SK-N-SH (cell line): ENCODE measurements at regions not wholly inside any gene's neighbourhood (a gene's known extent, or its start where the extent isn't known, plus 50 kb on each side); places are given as distances from the start of the nearest gene placed in this dataset.

ENCODE experiments used
- CTCF ChIA-PET: fragments of 300-600, 350-600 bp; formaldehyde crosslinking; extraction: SDS; loops from one replicate; lab custom pipeline; 2021; lab: Yijun Ruan, JAX
- POLR2A ChIA-PET: fragments of 350-600 bp; sonication (Branson Sonifier 250); formaldehyde crosslinking; extraction: SDS; loops from one replicate; lab custom pipeline; 2020; ENCODE audit warnings: antibody characterized with exemption, inconsistent platforms; lab: Yijun Ruan, JAX
- DNase-seq: peaks from one replicate; pipeline ENCODE4 v3.0.0; 2012
- H2AFZ ChIP-seq: fragments of 200-600 bp; sonication (generic); 2 replicates; pipeline ENCODE4 v1.8.1; 2016; ENCODE audit warnings: antibody characterized with exemption, mild to moderate bottlenecking, low read depth
- H3F3A ChIP-seq: fragments of 200-600 bp; sonication (generic); replicated peaks from 2 replicates; pipeline ENCODE3; 2016; ENCODE audit warnings: antibody characterized with exemption, mild to moderate bottlenecking; ENCODE audit not compliant: insufficient read depth
- H3K27ac ChIP-seq, 2 experiments: fragments of 200-500 bp in 1 of 2; fragments of 200-600 bp in 1 of 2; sonication (Bioruptor generic) in 1 of 2; sonication (generic), shearing (Covaris generic) in 1 of 2; 2 replicates each; pipeline versions ENCODE4 v1.5.1 to v1.6.1; 2014 to 2016; ENCODE audit warnings: low read depth in 2 of 2, inconsistent platforms in 1 of 2, low read length in 1 of 2, mild to moderate bottlenecking in 1 of 2, mixed read lengths in 1 of 2
- H3K27me3 ChIP-seq: fragments of 200-600 bp; sonication (generic), shearing (Covaris generic); 2 replicates; pipeline ENCODE4 v1.6.1; 2016; ENCODE audit warnings: mixed run types; ENCODE audit not compliant: insufficient read depth
- H3K36me3 ChIP-seq, 2 experiments: fragments of 200-500 bp in 1 of 2; fragments of 200-600 bp in 1 of 2; sonication (Bioruptor generic) in 1 of 2; sonication (generic) in 1 of 2; replicated peaks in 1 of 2; 2 replicates each; pipeline versions ENCODE3 to v1.5.1; 2014 to 2016; ENCODE audit warnings: low read length in 1 of 2, mild to moderate bottlenecking in 1 of 2; ENCODE audit not compliant: insufficient read depth in 2 of 2, control insufficient read depth in 1 of 2
- H3K4me1 ChIP-seq, 2 experiments: fragments of 200-500 bp in 1 of 2; fragments of 200-600 bp in 1 of 2; sonication (Bioruptor generic) in 1 of 2; sonication (generic), shearing (Covaris generic) in 1 of 2; 2 replicates each; pipeline versions ENCODE4 v1.5.1 to v1.6.1; 2014 to 2016; ENCODE audit warnings: low read depth in 1 of 2, low read length in 1 of 2, mixed run types in 1 of 2; ENCODE audit not compliant: insufficient read depth in 2 of 2, control insufficient read depth in 1 of 2
- H3K4me2 ChIP-seq: fragments of 200-600 bp; sonication (generic), shearing (Covaris generic); 2 replicates; pipeline ENCODE4 v1.6.1; 2017; ENCODE audit warnings: mixed run types
- H3K4me3 ChIP-seq, 2 experiments: fragments of 200-500 bp in 1 of 2; fragments of 200-600 bp in 1 of 2; sonication (Bioruptor generic) in 1 of 2; sonication (generic), shearing (Covaris generic) in 1 of 2; 2 replicates each; pipeline versions ENCODE4 v1.5.1 to v1.8.1; 2014 to 2016; ENCODE audit warnings: low read depth in 2 of 2, inconsistent platforms in 1 of 2, low read length in 1 of 2, mild to moderate bottlenecking in 1 of 2, mixed read lengths in 1 of 2, moderate library complexity in 1 of 2
- H3K79me2 ChIP-seq: fragments of 200-600 bp; sonication (generic); 2 replicates; pipeline ENCODE4 v1.8.1; 2017; ENCODE audit warnings: mild to moderate bottlenecking; ENCODE audit not compliant: insufficient read depth
- H3K9ac ChIP-seq: fragments of 200-600 bp; sonication (generic); 2 replicates; pipeline ENCODE4 v1.6.1; 2017; ENCODE audit warnings: mixed run types
- H3K9me2 ChIP-seq: fragments of 200-600 bp; sonication (generic); 2 replicates; pipeline ENCODE4 v1.6.1; 2017; ENCODE audit warnings: mixed run types
- H3K9me3 ChIP-seq: fragments of 200-600 bp; sonication (generic); 2 replicates; pipeline ENCODE4 v1.6.1; 2017; ENCODE audit warnings: mixed run types, mild to moderate bottlenecking, moderate library complexity
- H4K20me1 ChIP-seq: fragments of 200-600 bp; sonication (generic); 2 replicates; pipeline ENCODE4 v1.6.1; 2017; ENCODE audit warnings: mild to moderate bottlenecking, mixed run types; ENCODE audit not compliant: insufficient read depth
- ELF1 ChIP-seq: IDR thresholded peaks from 2 replicates; pipeline ENCODE4 v1.4.0; 2012
- EP300 ChIP-seq, 2 experiments: IDR thresholded peaks; 2 replicates each; pipeline versions ENCODE4 v1.4.0 to v1.6.1; 2012; ENCODE audit warnings: borderline replicate concordance in 1 of 2, low read depth in 1 of 2, low read length in 1 of 2
- EZH2phosphoT487 ChIP-seq: fragments of 200-600 bp; sonication (generic); IDR thresholded peaks from 2 replicates; pipeline ENCODE4 v1.6.1; 2017; ENCODE audit warnings: low read depth, mixed run types, mild to moderate bottlenecking, antibody characterized with exemption, moderate library complexity, borderline replicate concordance
- FOXJ3 ChIP-seq: sonication (generic); formaldehyde crosslinking; IDR thresholded peaks from 2 replicates; pipeline ENCODE4 v1.5.1; 2020; ENCODE audit warnings: mild to moderate bottlenecking, missing genetic modification reagents
- FOXM1 ChIP-seq: IDR thresholded peaks from 2 replicates; pipeline ENCODE4 v1.4.0; 2012; ENCODE audit warnings: low read depth, mild to moderate bottlenecking
- NFIC ChIP-seq: IDR thresholded peaks from 2 replicates; pipeline ENCODE4 v1.4.0; 2012; ENCODE audit warnings: borderline replicate concordance
- NRF1 ChIP-seq: IDR thresholded peaks from 2 replicates; pipeline ENCODE4 v1.6.1; 2012; ENCODE audit warnings: low read depth, mild to moderate bottlenecking, low read length
- RCOR1 ChIP-seq: fragments of 150-350 bp; IDR thresholded peaks from 2 replicates; pipeline ENCODE4 v1.6.1; 2017; ENCODE audit warnings: antibody characterized with exemption, low read length
- TCF12 ChIP-seq: IDR thresholded peaks from 2 replicates; pipeline ENCODE4 v1.4.0; 2012
- TEAD4 ChIP-seq: IDR thresholded peaks from 2 replicates; pipeline ENCODE4 v1.4.0; 2012; ENCODE audit warnings: mild to moderate bottlenecking, borderline replicate concordance; ENCODE audit not compliant: insufficient read depth
- WGBS: methylation state at CpG from one replicate; pipeline ENCODE4 v1.1.6; 2017; ENCODE audit warnings: low lambda C conversion rate; 5-methylcytosine and 5-hydroxymethylcytosine counted together
- TF ChIP-seq, protein P1 (sequence below): IDR thresholded peaks from 2 replicates; pipeline ENCODE4 v1.4.0; 2012; ENCODE audit warnings: low read depth, borderline replicate concordance
- TF ChIP-seq, protein P2 (sequence below): IDR thresholded peaks from 2 replicates; pipeline ENCODE4; 2012
- TF ChIP-seq, protein P3 (sequence below): fragments of 200-600 bp; sonication (generic); IDR thresholded peaks from 2 replicates; pipeline ENCODE4 v1.6.1; 2017; ENCODE audit warnings: antibody characterized with exemption, mild to moderate bottlenecking, moderate library complexity
- TF ChIP-seq, protein P4 (sequence below): IDR thresholded peaks from 2 replicates; pipeline ENCODE4 v1.4.0; 2012; ENCODE audit warnings: low read depth

DNA sequence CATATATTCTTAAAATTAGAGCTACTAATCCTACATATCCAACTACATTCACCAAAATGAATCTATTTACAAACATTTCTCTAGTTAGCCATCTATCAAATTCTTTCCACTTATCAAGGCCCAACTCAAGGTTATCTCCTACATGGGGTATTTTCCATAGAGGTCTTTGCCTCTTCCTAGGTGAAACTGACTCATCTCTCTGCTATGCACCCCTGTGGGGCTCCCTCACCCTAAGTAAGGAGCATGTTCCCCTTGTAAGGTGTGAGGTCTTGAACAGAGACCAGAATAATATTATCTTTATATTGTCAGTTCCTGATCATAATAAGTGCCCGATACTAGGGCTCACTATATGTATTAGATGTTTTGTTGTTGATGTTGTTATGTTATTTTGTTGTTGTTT lies 74.6 kb upstream of the TSC22D2 start:
- H3K9ac ChIP-seq = no peak overlapping the region
- CTCF ChIA-PET = no interaction called here
- H3K27ac ChIP-seq = no peak overlapping the region
- no peaks in the 10 kb centered on the region for H3K9me2 ChIP-seq
- no peak for DNase-seq
- TF ChIP-seq NRF1 = no peak
- TF ChIP-seq EP300 (IDR thresholded peaks at IDR 0.05; ENCODE audit: borderline replicate concordance in 1 of 2, low read depth in 1 of 2, low read length in 1 of 2) = no peak
- TF ChIP-seq, protein P1, sequence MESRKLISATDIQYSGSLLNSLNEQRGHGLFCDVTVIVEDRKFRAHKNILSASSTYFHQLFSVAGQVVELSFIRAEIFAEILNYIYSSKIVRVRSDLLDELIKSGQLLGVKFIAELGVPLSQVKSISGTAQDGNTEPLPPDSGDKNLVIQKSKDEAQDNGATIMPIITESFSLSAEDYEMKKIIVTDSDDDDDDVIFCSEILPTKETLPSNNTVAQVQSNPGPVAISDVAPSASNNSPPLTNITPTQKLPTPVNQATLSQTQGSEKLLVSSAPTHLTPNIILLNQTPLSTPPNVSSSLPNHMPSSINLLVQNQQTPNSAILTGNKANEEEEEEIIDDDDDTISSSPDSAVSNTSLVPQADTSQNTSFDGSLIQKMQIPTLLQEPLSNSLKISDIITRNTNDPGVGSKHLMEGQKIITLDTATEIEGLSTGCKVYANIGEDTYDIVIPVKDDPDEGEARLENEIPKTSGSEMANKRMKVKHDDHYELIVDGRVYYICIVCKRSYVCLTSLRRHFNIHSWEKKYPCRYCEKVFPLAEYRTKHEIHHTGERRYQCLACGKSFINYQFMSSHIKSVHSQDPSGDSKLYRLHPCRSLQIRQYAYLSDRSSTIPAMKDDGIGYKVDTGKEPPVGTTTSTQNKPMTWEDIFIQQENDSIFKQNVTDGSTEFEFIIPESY = no peak
- TF ChIP-seq TCF12 = no peak
- no peak for TF ChIP-seq EZH2phosphoT487
- TF ChIP-seq, protein P2, sequence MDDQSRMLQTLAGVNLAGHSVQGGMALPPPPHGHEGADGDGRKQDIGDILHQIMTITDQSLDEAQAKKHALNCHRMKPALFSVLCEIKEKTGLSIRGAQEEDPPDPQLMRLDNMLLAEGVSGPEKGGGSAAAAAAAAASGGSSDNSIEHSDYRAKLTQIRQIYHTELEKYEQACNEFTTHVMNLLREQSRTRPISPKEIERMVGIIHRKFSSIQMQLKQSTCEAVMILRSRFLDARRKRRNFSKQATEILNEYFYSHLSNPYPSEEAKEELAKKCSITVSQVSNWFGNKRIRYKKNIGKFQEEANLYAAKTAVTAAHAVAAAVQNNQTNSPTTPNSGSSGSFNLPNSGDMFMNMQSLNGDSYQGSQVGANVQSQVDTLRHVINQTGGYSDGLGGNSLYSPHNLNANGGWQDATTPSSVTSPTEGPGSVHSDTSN = no peak
- no peak for TF ChIP-seq TEAD4
- H3K9me3 ChIP-seq = peaks cover 8% of the 10 kb centered on the region; the same call in 1 of the 2 replicates
- no peak overlapping the region for H2AFZ ChIP-seq
- H3K36me3 ChIP-seq = peaks cover 0 to 3% of the 10 kb centered on the region in 2 experiments
- WGBS = 96% methylated on average over 1 of the region's 1 CpG
- no peaks in the 10 kb centered on the region for H3K79me2 ChIP-seq
- no peaks in the 10 kb centered on the region for H4K20me1 ChIP-seq
- H3K4me2 ChIP-seq = no peak overlapping the region
- POLR2A ChIA-PET = no interaction called here
- no peaks in the 10 kb centered on the region for H3K27me3 ChIP-seq
- H3K4me1 ChIP-seq = no peaks in the 10 kb centered on the region
- no peak overlapping the region for H3K4me3 ChIP-seq
- H3F3A ChIP-seq = no peaks in the 10 kb centered on the region

DNA sequence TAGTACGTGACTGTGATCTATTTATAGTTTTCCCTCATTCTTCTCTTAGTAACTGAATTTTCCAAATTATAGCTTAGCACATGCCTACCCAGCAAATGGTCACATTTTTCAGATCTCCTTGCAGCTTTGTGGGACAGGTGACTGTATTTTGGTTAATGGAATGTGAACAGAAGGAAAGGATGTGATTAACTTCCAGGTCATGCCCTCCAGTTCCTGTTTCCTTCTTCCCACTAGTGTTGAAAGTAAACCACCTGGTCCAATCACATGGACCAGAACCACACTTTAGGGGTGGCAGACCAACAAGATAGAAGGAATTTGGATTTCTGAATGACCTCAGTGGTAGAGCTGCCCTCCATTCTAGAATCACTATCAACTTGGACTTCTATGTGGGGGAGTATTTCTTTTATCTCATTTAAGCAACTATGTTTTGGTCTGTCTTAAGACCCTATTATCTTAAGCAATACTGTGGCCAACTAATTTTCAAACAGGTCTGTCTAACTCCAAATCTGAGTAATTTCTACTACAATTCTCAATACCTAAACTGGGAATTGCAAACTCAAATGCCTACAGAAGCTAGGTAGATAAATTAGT lies 76.0 kb upstream of the TSC22D2 start:
- ChIA-PET POLR2A (no interaction called here), CTCF (no interaction called here)
- Histone ChIP-seq H3K9me2 (no peaks in the 10 kb centered on the region), H3K4me2 (no peak overlapping the region), H3K27me3 (no peaks in the 10 kb centered on the region), H4K20me1 (no peaks in the 10 kb centered on the region), H3K36me3 (no peaks in the 10 kb centered on the region), H3K9ac (no peak overlapping the region), H3K9me3 (no peaks in the 10 kb centered on the region), H2AFZ (no peak overlapping the region), H3K79me2 (no peaks in the 10 kb centered on the region), H3K27ac (no peak overlapping the region), H3K4me3 (no peak overlapping the region), H3K4me1 (no peaks in the 10 kb centered on the region), H3F3A (no peaks in the 10 kb centered on the region)
- WGBS = 88% methylated on average over 1 of the region's 1 CpG
- TF ChIP-seq NFIC (no peak), ELF1 (no peak), TCF12 (no peak), FOXJ3 (CRISPR knock-in tag) (no peak), FOXM1 (no peak), RCOR1 (no peak), EZH2phosphoT487 (no peak)
- TF ChIP-seq, protein P3, sequence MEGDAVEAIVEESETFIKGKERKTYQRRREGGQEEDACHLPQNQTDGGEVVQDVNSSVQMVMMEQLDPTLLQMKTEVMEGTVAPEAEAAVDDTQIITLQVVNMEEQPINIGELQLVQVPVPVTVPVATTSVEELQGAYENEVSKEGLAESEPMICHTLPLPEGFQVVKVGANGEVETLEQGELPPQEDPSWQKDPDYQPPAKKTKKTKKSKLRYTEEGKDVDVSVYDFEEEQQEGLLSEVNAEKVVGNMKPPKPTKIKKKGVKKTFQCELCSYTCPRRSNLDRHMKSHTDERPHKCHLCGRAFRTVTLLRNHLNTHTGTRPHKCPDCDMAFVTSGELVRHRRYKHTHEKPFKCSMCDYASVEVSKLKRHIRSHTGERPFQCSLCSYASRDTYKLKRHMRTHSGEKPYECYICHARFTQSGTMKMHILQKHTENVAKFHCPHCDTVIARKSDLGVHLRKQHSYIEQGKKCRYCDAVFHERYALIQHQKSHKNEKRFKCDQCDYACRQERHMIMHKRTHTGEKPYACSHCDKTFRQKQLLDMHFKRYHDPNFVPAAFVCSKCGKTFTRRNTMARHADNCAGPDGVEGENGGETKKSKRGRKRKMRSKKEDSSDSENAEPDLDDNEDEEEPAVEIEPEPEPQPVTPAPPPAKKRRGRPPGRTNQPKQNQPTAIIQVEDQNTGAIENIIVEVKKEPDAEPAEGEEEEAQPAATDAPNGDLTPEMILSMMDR = no peak
- TF ChIP-seq, protein P4, sequence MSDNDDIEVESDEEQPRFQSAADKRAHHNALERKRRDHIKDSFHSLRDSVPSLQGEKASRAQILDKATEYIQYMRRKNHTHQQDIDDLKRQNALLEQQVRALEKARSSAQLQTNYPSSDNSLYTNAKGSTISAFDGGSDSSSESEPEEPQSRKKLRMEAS = no peak
- no peak for DNase-seq
